HG03457 (cell line): ENCODE measurements at regions not wholly inside any gene's neighbourhood (a gene's known extent, or its start where the extent isn't known, plus 50 kb on each side); places are given as distances from the start of the nearest gene placed in this dataset.

Experiments used
- ATAC-seq: cut with Tn5 transposase; IDR thresholded peaks from one replicate; pipeline ENCODE4 v1.9.1; 2021; ENCODE audit warnings: moderate number of reproducible peaks; ENCODE audit not compliant: unreplicated experiment

- no peak for ATAC-seq
Measured at GRCh38 chr4:10336471-10336870, 120.8 kb downstream of the ZNF518B start.

GRCh38 chr4:10335050-10335449 is 122.2 kb downstream of the ZNF518B start:
- ATAC-seq, result no peak

GRCh38 chr4:10334506-10335028 is 122.7 kb downstream of the ZNF518B start:
- no peak for ATAC-seq

GRCh38 chr4:10333942-10334341 is 123.3 kb downstream of the ZNF518B start:
- ATAC-seq, result no peak

GRCh38 chr4:10326075-10326474 is 131.2 kb downstream of the ZNF518B start:
- no peak for ATAC-seq

- ATAC-seq, result no peak
Measured at GRCh38 chr4:10321931-10322330, 135.3 kb downstream of the ZNF518B start.

GRCh38 chr4:10320130-10320529 is 137.1 kb downstream of the ZNF518B start:
- ATAC-seq, result no peak

- ATAC-seq, result no peak
Measured at GRCh38 chr4:10317345-10317744, 139.9 kb downstream of the ZNF518B start.

- no peak for ATAC-seq
Measured at GRCh38 chr4:10316851-10317250, 140.4 kb downstream of the ZNF518B start.

GRCh38 chr4:10315638-10316037 is 141.6 kb downstream of the ZNF518B start:
- no peak for ATAC-seq

GRCh38 chr4:10312568-10312967 is 144.7 kb downstream of the ZNF518B start:
- no peak for ATAC-seq

- ATAC-seq, result no peak
Measured at GRCh38 chr4:10311939-10312338, 145.3 kb downstream of the ZNF518B start.

- no peak for ATAC-seq
Measured at GRCh38 chr4:10305816-10306215, 151.4 kb downstream of the ZNF518B start.

GRCh38 chr4:10303291-10303690 is 153.9 kb downstream of the ZNF518B start:
- ATAC-seq, result no peak

- ATAC-seq, result no peak
Measured at GRCh38 chr4:10302096-10302495, 155.1 kb downstream of the ZNF518B start.

- no peak for ATAC-seq
Measured at GRCh38 chr4:10299601-10300000, 157.6 kb downstream of the ZNF518B start.

GRCh38 chr4:10298681-10299080 is 158.5 kb downstream of the ZNF518B start:
- ATAC-seq, result no peak

GRCh38 chr4:10296730-10297129 is 160.5 kb downstream of the ZNF518B start:
- ATAC-seq, result no peak

GRCh38 chr4:10295301-10295700 is 161.9 kb downstream of the ZNF518B start:
- ATAC-seq, result no peak

- no peak for ATAC-seq
Measured at GRCh38 chr4:10289538-10289906, 167.7 kb downstream of the ZNF518B start.

GRCh38 chr4:10288830-10289537 is 168.2 kb downstream of the ZNF518B start:
- ATAC-seq, result no peak

- ATAC-seq, result no peak
Measured at GRCh38 chr4:10285028-10285427, 168.4 kb upstream of the WDR1 start.

- no peak for ATAC-seq
Measured at GRCh38 chr4:10283761-10284160, 167.2 kb upstream of the WDR1 start.
